ENCODE measurements at regions not wholly inside any gene's neighbourhood (a gene's known extent, or its start where the extent isn't known, plus 50 kb on each side); places are given as distances from the start of the nearest gene placed in this dataset.
A peak's percentile ranks its signal among the peaks of the same experiment; 100 is the strongest.
"Not testable (repeated sequence)": the region's sequence is repeated elsewhere in the genome, so short reads cannot be mapped to it uniquely, and the experiment has no call there.

- DNase-seq (ENCODE audit: low spot score); intact Hi-C loops (cut with DNase I): not testable (repeated sequence)
Measured at GRCh38 chr4:49219489-49220225, 233.6 kb downstream of the CWH43 start.

GRCh38 chr4:49221209-49221608 is 235.1 kb downstream of the CWH43 start:
- DNase-seq (ENCODE audit: low spot score) = no peak
- intact Hi-C loops (cut with DNase I) = no loop called here

GRCh38 chr4:49222810-49223209 is 236.7 kb downstream of the CWH43 start:
- intact Hi-C loops (cut with DNase I); DNase-seq (ENCODE audit: low spot score): not testable (repeated sequence)

- DNase-seq (ENCODE audit: low spot score); intact Hi-C loops (cut with DNase I): not testable (repeated sequence)
Measured at GRCh38 chr4:49226216-49226866, 240.3 kb downstream of the CWH43 start.

- intact Hi-C loops (cut with DNase I) = not testable (repeated sequence)
Measured at GRCh38 chr4:49227941-49228340, 241.9 kb downstream of the CWH43 start.

GRCh38 chr4:49229243-49229642 is 243.2 kb downstream of the CWH43 start:
- DNase-seq (ENCODE audit: low spot score); intact Hi-C loops (cut with DNase I): not testable (repeated sequence)

More at GRCh38 chr4:49227941-49228340, 241.9 kb downstream of the CWH43 start:
- DNase-seq (ENCODE audit: low spot score) = not testable (repeated sequence)

- DNase-seq (ENCODE audit: low spot score); intact Hi-C loops (cut with DNase I): not testable (repeated sequence)
Measured at GRCh38 chr4:49229713-49230112, 243.6 kb downstream of the CWH43 start.

GRCh38 chr4:49233346-49233745 is 247.3 kb downstream of the CWH43 start:
- DNase-seq (ENCODE audit: low spot score); intact Hi-C loops (cut with DNase I): not testable (repeated sequence)

- DNase-seq (ENCODE audit: low spot score); intact Hi-C loops (cut with DNase I): not testable (repeated sequence)
Measured at GRCh38 chr4:49233749-49234148, 247.7 kb downstream of the CWH43 start.

- DNase-seq (ENCODE audit: low spot score); intact Hi-C loops (cut with DNase I): not testable (repeated sequence)
Measured at GRCh38 chr4:49234382-49234781, 248.3 kb downstream of the CWH43 start.

- DNase-seq (ENCODE audit: low spot score); intact Hi-C loops (cut with DNase I): not testable (repeated sequence)
Measured at GRCh38 chr4:49235413-49236160, 249.5 kb downstream of the CWH43 start.

GRCh38 chr4:49236474-49236873 is 250.4 kb downstream of the CWH43 start:
- DNase-seq (ENCODE audit: low spot score); intact Hi-C loops (cut with DNase I): not testable (repeated sequence)

GRCh38 chr4:49241295-49241694 is 255.2 kb downstream of the CWH43 start:
- DNase-seq (ENCODE audit: low spot score); intact Hi-C loops (cut with DNase I): not testable (repeated sequence)

- DNase-seq (ENCODE audit: low spot score); intact Hi-C loops (cut with DNase I): not testable (repeated sequence)
Measured at GRCh38 chr4:49262786-49263185, 276.7 kb downstream of the CWH43 start.

- DNase-seq (ENCODE audit: low spot score) = peak; percentile 57
- intact Hi-C loops (cut with DNase I) = not testable (repeated sequence)
Measured at GRCh38 chr4:49270435-49270834, 284.4 kb downstream of the CWH43 start.

- peak; percentile 72 for DNase-seq (ENCODE audit: low spot score)
- intact Hi-C loops (cut with DNase I) = not testable (repeated sequence)
Measured at GRCh38 chr4:49270912-49271311, 284.8 kb downstream of the CWH43 start.

- intact Hi-C loops (cut with DNase I); DNase-seq (ENCODE audit: low spot score): not testable (repeated sequence)
Measured at GRCh38 chr4:49285905-49286304, 299.8 kb downstream of the CWH43 start.

GRCh38 chr4:49286926-49287745 is 301.1 kb downstream of the CWH43 start:
- intact Hi-C loops (cut with DNase I) = not testable (repeated sequence)
- DNase-seq (ENCODE audit: low spot score) = peak; percentile 77

GRCh38 chr4:49287893-49288292 is 301.8 kb downstream of the CWH43 start:
- peak; percentile 83 for DNase-seq (ENCODE audit: low spot score)
- intact Hi-C loops (cut with DNase I) = not testable (repeated sequence)

Data from cardiac septum (tissue), 1 donor.